ENCODE measurements at regions not wholly inside any gene's neighbourhood (a gene's known extent, or its start where the extent isn't known, plus 50 kb on each side); places are given as distances from the start of the nearest gene placed in this dataset.

GRCh38 chr3:104903064-104903463, 463.6 kb upstream of the ALCAM start:
- Histone ChIP-seq H4K20me1 (ENCODE audit: control insufficient read depth, insufficient read depth, insufficient read length) (no peaks in the 10 kb centered on the region), H2BK15ac (ENCODE audit: low read depth, low read length) (no peak overlapping the region), H3K9me3 (ENCODE audit: control insufficient read depth, low read depth, low read length) (no peaks in the 10 kb centered on the region), H3K18ac (ENCODE audit: insufficient read length, low read depth, low read length) (no peak overlapping the region), H3K27ac (ENCODE audit: insufficient read length, low read depth, low read length) (no peak overlapping the region), H3K56ac (ENCODE audit: insufficient read length, low read depth, low read length) (no peak overlapping the region), H3K14ac (ENCODE audit: insufficient read depth, low read length) (no peak overlapping the region), H3K4ac (ENCODE audit: low read depth, low read length) (no peak overlapping the region), H3T11ph (ENCODE audit: low read length) (no peak overlapping the region), H2BK12ac (ENCODE audit: insufficient read length, low read depth, low read length) (no peak overlapping the region), H2BK120ac (ENCODE audit: low read depth, low read length, poor library complexity, severe bottlenecking) (no peak overlapping the region), H3K4me2 (ENCODE audit: insufficient read depth, insufficient read length, low read length) (no peak overlapping the region), H2AK5ac (ENCODE audit: insufficient read length, low read length) (no peak overlapping the region), H4K5ac (ENCODE audit: insufficient read length, low read depth, low read length) (no peak overlapping the region), H3K79me2 (ENCODE audit: insufficient read depth, low read length) (no peaks in the 10 kb centered on the region), H4K91ac (ENCODE audit: insufficient read length, low read depth, low read length) (no peak overlapping the region), H2BK20ac (ENCODE audit: low read depth, low read length, poor library complexity, severe bottlenecking) (no peak overlapping the region), H3K23me2 (ENCODE audit: insufficient read length, low read depth, low read length, poor library complexity, severe bottlenecking) (no peaks in the 10 kb centered on the region), H3K4me1 (ENCODE audit: insufficient read depth, low read length) (no peaks in the 10 kb centered on the region), H3K79me1 (ENCODE audit: insufficient read depth, low read depth, low read length, poor library complexity, severe bottlenecking) (no peaks in the 10 kb centered on the region), H3K27me3 (ENCODE audit: insufficient read depth, low read length) (no peaks in the 10 kb centered on the region), H3K23ac (ENCODE audit: insufficient read length, low read depth, low read length) (no peak overlapping the region), H2BK5ac (ENCODE audit: insufficient read length, low read length) (no peak overlapping the region), H4K8ac (replicated peaks; ENCODE audit: insufficient read length, low read depth, low read length) (no peak overlapping the region), H2AFZ (ENCODE audit: low read length) (no peak overlapping the region), H3K9ac (ENCODE audit: extremely low read depth, insufficient read length, low read length) (no peak overlapping the region)
- Mint-ChIP-seq H3K27me3 (ENCODE audit: low read depth) (no peaks in the 10 kb centered on the region), H3K9me3 (peaks cover 13 to 19% of the 10 kb centered on the region in 2 experiments), H3K4me3 (no peak overlapping the region), H3K4me1 (peaks cover 3 to 4% of the 10 kb centered on the region in 2 experiments; a peak in 2 of 4 replicates), H3K36me3 (ENCODE audit: insufficient read depth in 1 of 3, low read depth in 3 of 3) (peaks cover 6 to 23% (median 19%) of the 10 kb centered on the region in 3 experiments; a peak in 6 of 7 replicates), H3K27ac (no peak overlapping the region)
- WGBS (ENCODE audit: extremely low coverage, insufficient read length, low lambda C conversion rate), result no CpG with 5 or more reads among the region's 3 CpGs
- no peak for DNase-seq
- no peak for TF ChIP-seq CTCF (conservative IDR thresholded peaks at IDR 0.05)
